MCF 10A (cell line): ENCODE measurements at regions not wholly inside any gene's neighbourhood (a gene's known extent, or its start where the extent isn't known, plus 50 kb on each side); places are given as distances from the start of the nearest gene placed in this dataset.
"Not testable (repeated sequence)": the region's sequence is repeated elsewhere in the genome, so short reads cannot be mapped to it uniquely, and the experiment has no call there.

Experiments
- BruUV-seq: library from RNA; stranded (reverse); fragments of 400-500 nt; replicated peaks from 2 replicates; lab custom pipeline; 2021; lab: Mats Ljungman, UMichigan
- CTCF ChIA-PET: fragments of 300-600 bp; sonication (Branson Sonifier 250); formaldehyde crosslinking; extraction: SDS; loops from one replicate; lab custom pipeline; 2021; ENCODE audit warnings: antibody characterized with exemption, inconsistent platforms; lab: Yijun Ruan, JAX
- POLR2A ChIA-PET: fragments of 300-600, 350-650 bp; sonication (Branson Sonifier 250); formaldehyde crosslinking; extraction: SDS; loops from one replicate; lab custom pipeline; 2020; ENCODE audit warnings: antibody characterized with exemption, inconsistent platforms; lab: Yijun Ruan, JAX
- DNase-seq: peaks from one replicate; pipeline ENCODE4 v3.0.0-alpha.2; 2018; ENCODE audit not compliant: unreplicated experiment
- H3K27ac Mint-ChIP-seq: one replicate; pipeline ENCODE4 v1.8.0; 2022; ENCODE audit warnings: mild to moderate bottlenecking, low read depth, mixed read lengths; ENCODE audit not compliant: unreplicated experiment
- H3K27me3 Mint-ChIP-seq: one replicate; pipeline ENCODE4 v1.8.0; 2022; ENCODE audit warnings: mixed read lengths; ENCODE audit not compliant: insufficient read depth, unreplicated experiment
- H3K36me3 Mint-ChIP-seq: one replicate; pipeline ENCODE4 v1.8.0; 2022; ENCODE audit warnings: mild to moderate bottlenecking, moderate library complexity, mixed read lengths; ENCODE audit not compliant: insufficient read depth, unreplicated experiment
- H3K4me1 Mint-ChIP-seq: one replicate; pipeline ENCODE4 v1.8.0; 2022; ENCODE audit warnings: mixed read lengths; ENCODE audit not compliant: insufficient read depth, unreplicated experiment
- H3K4me3 Mint-ChIP-seq: one replicate; pipeline ENCODE4 v1.8.0; 2022; ENCODE audit warnings: mild to moderate bottlenecking, moderate library complexity, mixed read lengths; ENCODE audit not compliant: unreplicated experiment
- H3K9me3 Mint-ChIP-seq: one replicate; pipeline ENCODE4 v1.8.0; 2022; ENCODE audit warnings: mixed read lengths; ENCODE audit not compliant: unreplicated experiment
- CTCF ChIP-seq: fragments of 200-600 bp; IDR thresholded peaks from one replicate; pipeline ENCODE4 v1.8.0; 2022; ENCODE audit warnings: antibody characterized with exemption, mild to moderate bottlenecking; ENCODE audit not compliant: unreplicated experiment
- intact Hi-C: fragments of 100-400 bp; cut with micrococcal nuclease; formaldehyde crosslinking; loops from 2 replicates; pipeline ENCODE4 v1.14.1; 2022

DNA sequence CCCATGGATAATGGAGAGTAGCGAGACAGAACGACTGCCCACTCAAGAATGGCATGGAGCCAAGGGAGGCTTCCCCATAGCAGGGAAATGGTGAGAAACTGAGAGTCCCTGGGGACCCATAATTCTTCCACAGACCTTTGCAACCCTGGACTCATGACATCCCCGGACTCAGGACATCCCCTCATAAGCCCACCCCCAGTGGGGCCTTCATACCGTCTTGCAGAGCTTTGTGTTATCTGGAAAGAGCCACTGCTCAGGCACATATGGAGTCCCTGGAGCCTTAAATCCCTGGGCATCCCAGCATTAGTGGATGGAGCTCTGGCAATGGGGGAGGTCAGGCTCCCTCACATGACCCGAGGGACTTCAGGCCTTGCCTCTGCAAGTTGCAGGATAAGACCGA is 865.4 kb upstream of the ARRDC3 start:
- CTCF ChIA-PET, result interaction anchor here (0.6 kb wide), 1 partner anchor 494 kb away, joined by 3 read pairs; no protein-coding TSS in a partner anchor
- POLR2A ChIA-PET, result no interaction called here
- Mint-ChIP-seq H3K9me3 (no peaks in the 10 kb centered on the region), H3K36me3 (no peaks in the 10 kb centered on the region), H3K27ac (no peak overlapping the region), H3K27me3 (no peaks in the 10 kb centered on the region), H3K4me1 (no peaks in the 10 kb centered on the region), H3K4me3 (no peak overlapping the region)
- no peak for TF ChIP-seq CTCF
- no peak for DNase-seq
- intact Hi-C loops, result no loop called here
- no TSS peak for BruUV-seq

DNA sequence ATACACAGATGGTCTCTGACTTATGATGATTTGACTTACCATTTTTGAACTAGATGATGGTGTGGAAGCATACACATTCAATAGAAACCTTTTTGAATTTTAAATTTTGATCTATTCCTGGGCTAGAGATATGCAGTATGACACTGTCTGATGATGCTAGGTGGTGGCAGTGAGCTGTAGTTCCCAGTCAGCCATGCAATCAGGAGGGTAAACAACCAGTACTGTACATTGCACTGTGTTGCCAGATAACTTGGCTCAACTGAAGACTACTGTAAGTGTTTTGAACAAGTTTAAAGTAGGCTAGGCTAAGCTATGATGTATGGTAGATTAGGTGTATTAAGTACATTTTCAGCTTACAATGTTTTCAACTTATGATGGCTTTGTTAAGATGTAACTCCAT is 859.1 kb upstream of the ARRDC3 start:
- Mint-ChIP-seq H3K27ac (no peak overlapping the region), H3K4me3 (no peak overlapping the region), H3K4me1 (no peaks in the 10 kb centered on the region), H3K9me3 (no peaks in the 10 kb centered on the region), H3K27me3 (no peaks in the 10 kb centered on the region), H3K36me3 (no peaks in the 10 kb centered on the region)
- BruUV-seq, result no TSS peak
- no peak for TF ChIP-seq CTCF
- ChIA-PET POLR2A (no interaction called here), CTCF (no interaction called here)
- intact Hi-C loops, result no loop called here
- DNase-seq, result no peak

DNA sequence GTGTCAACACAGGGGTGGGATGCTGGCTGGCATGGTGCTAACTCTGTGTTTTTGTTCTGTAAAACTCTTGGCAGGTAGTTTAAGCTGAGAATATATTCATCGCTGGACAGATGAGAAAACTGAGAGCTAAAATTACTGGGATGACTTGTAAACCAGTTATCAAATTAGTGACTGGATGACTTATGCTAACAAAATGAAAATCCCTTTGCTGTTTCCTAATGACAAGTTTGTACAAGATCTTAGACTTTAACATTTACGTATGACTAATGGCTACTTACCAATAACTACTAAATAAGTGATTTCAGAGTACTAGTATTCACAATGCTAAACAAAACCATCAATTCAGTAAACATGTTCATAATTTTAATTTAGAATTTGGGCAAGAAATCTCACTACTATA is 854.8 kb upstream of the ARRDC3 start:
- H3K4me3 Mint-ChIP-seq, result no peak overlapping the region
- H3K27ac Mint-ChIP-seq, result no peak overlapping the region
- H3K4me1 Mint-ChIP-seq, result no peaks in the 10 kb centered on the region
- TF ChIP-seq CTCF, result no peak
- POLR2A ChIA-PET, result no interaction called here
- no peaks in the 10 kb centered on the region for H3K27me3 Mint-ChIP-seq
- no peaks in the 10 kb centered on the region for H3K36me3 Mint-ChIP-seq
- DNase-seq, result no peak
- CTCF ChIA-PET, result interaction anchor here (0.6 kb wide), 1 partner anchor 70 kb away, joined by 3 read pairs; no protein-coding TSS in a partner anchor
- no TSS peak for BruUV-seq
- no peaks in the 10 kb centered on the region for H3K9me3 Mint-ChIP-seq
- intact Hi-C loops, result no loop called here

GRCh38 chr5:92222449-92222848 is 839.3 kb upstream of the ARRDC3 start:
- no peak for TF ChIP-seq CTCF
- intact Hi-C loops, result no loop called here
- Mint-ChIP-seq H3K9me3 (peaks cover 8% of the 10 kb centered on the region), H3K36me3 (no peaks in the 10 kb centered on the region), H3K4me3 (no peak overlapping the region), H3K27ac (no peak overlapping the region), H3K4me1 (no peaks in the 10 kb centered on the region), H3K27me3 (no peaks in the 10 kb centered on the region)
- CTCF ChIA-PET, result interaction anchor here (0.7 to 1.4 kb wide), 4 partner anchors 9 to 723 kb away, joined by 3 to 6 read pairs (median 4); no protein-coding TSS in a partner anchor
- POLR2A ChIA-PET, result no interaction called here
- no peak for DNase-seq
- BruUV-seq, result no TSS peak

DNA sequence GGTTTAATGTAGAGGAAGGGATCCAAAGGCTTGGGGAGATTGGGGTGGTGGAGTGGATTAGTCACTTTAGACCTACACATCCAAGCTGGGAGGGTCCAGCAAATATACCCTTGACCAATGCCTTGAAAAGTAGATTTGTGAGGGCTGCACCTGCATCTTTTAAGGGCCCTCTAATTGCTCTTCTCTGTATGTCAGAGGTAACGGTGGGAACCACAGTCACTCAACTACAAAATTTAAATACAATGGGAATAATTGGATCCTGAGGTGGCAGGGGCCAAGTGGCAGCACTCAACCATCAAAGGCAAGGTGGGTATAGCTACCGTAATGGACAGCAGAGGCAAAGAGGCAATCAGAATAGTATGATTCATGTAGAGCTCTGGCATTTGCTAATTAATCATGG is 833.7 kb upstream of the ARRDC3 start:
- DNase-seq, H3K27me3 Mint-ChIP-seq, CTCF ChIA-PET, POLR2A ChIA-PET, H3K4me1 Mint-ChIP-seq, H3K36me3 Mint-ChIP-seq, H3K9me3 Mint-ChIP-seq, H3K27ac Mint-ChIP-seq, H3K4me3 Mint-ChIP-seq, BruUV-seq, intact Hi-C loops: not testable (repeated sequence)
